Stomach (tissue), 8 donors: ENCODE measurements at regions not wholly inside any gene's neighbourhood (a gene's known extent, or its start where the extent isn't known, plus 50 kb on each side); places are given as distances from the start of the nearest gene placed in this dataset.
A peak's percentile ranks its signal among the peaks of the same experiment; 100 is the strongest.

ENCODE experiments used
- DNase-seq, 2 donors: peaks; one replicate each; pipeline versions ENCODE4 v3.0.0 to v3.0.0-alpha.2; 2013 to 2019
- H3K27ac ChIP-seq, 5 donors: fragments of 200-600 bp in 4 of 5; sonication (generic) in 4 of 5; one replicate each; pipeline ENCODE4 v1.5.1; 2013 to 2019; ENCODE audit warnings: mild to moderate bottlenecking in 1 of 5, moderate library complexity in 1 of 5
- H3K27me3 ChIP-seq, 3 donors: fragments of 200-600 bp; sonication (generic); one replicate each; pipeline ENCODE4 v1.5.1; 2017 to 2019; ENCODE audit warnings: mixed run types in 1 of 3
- H3K36me3 ChIP-seq, 4 donors: fragments of 200-600 bp; sonication (generic); 1 replicate in 3 of 4; 2 replicates in 1 of 4; pipeline ENCODE4 v1.5.1; 2016 to 2019
- H3K4me1 ChIP-seq, 4 donors: fragments of 200-600 bp; sonication (generic); one replicate each; pipeline ENCODE4 v1.5.1; 2016 to 2019
- H3K4me3 ChIP-seq, 4 donors: fragments of 200-600 bp; sonication (generic) in 3 of 4; one replicate each; pipeline ENCODE4 v1.5.1; 2016 to 2019; ENCODE audit warnings: mild to moderate bottlenecking in 1 of 4
- H3K9me3 ChIP-seq, 4 donors: fragments of 200-600 bp; sonication (generic); one replicate each; pipeline ENCODE4 v1.5.1; 2016 to 2019
- CTCF ChIP-seq, 7 experiments: fragments of 450-650 bp in 4 of 7; fragments of 200-600 bp in 3 of 7; sonication (generic) in 3 of 7; IDR thresholded peaks; one replicate each; pipeline ENCODE4 v1.5.1; 2016 to 2019; ENCODE audit warnings: antibody characterized with exemption in 7 of 7, control low read depth in 2 of 7, mild to moderate bottlenecking in 1 of 7
- EP300 ChIP-seq: sonication (generic); formaldehyde crosslinking; IDR thresholded peaks from one replicate; pipeline ENCODE4 v1.6.1; 2017; ENCODE audit warnings: antibody characterized with exemption
- POLR2A ChIP-seq, 4 donors: fragments of 450-650 bp; IDR thresholded peaks; one replicate each; pipeline ENCODE4 v1.6.1; 2016; ENCODE audit warnings: antibody characterized with exemption in 4 of 4, control low read depth in 2 of 4, mild to moderate bottlenecking in 1 of 4, moderate library complexity in 1 of 4
- POLR2AphosphoS5 ChIP-seq, 3 donors: sonication (generic); formaldehyde crosslinking; IDR thresholded peaks; one replicate each; pipeline ENCODE4 v1.6.1; 2016; ENCODE audit warnings: antibody characterized with exemption in 3 of 3
- WGBS, 5 donors: extraction: QIAGEN DNeasy Blood & Tissue Kit in 3 of 5; methylation state at CpG; one replicate each; pipeline versions ENCODE4 v1.1.5 to v1.1.7; 2013 to 2018; 5-methylcytosine and 5-hydroxymethylcytosine counted together
- intact Hi-C: fragments of 100-400 bp; cut with DNase I; formaldehyde crosslinking; loops from one replicate; pipeline ENCODE4 v1.15.1; 2023; ENCODE audit warnings: low total_unique reads
- donor health status: healthy with polysubstance abuse.
- donor health status: Bipolar disorder and iron deficiency.
- donor health status: healthy.

- TF ChIP-seq EP300 (no peak), POLR2AphosphoS5 (IDR thresholded peaks at IDR 0.05) (peak in 2 of 3 donors; percentile 27 to 44)
- no peak overlapping the region for H3K4me3 ChIP-seq
- H3K27ac ChIP-seq = peak overlapping the region in 1 of 5 donors; percentile 34
- intact Hi-C loops = no loop called here
- H3K9me3 ChIP-seq = peaks cover 0 to 11% (median 3%) of the 10 kb centered on the region in 4 donors
- 22 to 48% (median 30%) methylated on average over 4 of the region's 4 CpGs for WGBS, 5 donors
- DNase-seq = peak; percentile 10 to 67
- no peaks in the 10 kb centered on the region for H3K36me3 ChIP-seq
- no peaks in the 10 kb centered on the region for H3K4me1 ChIP-seq
- H3K27me3 ChIP-seq = no peaks in the 10 kb centered on the region
These were observed 1092.1 kb upstream of the PRKX start for GRCh38 chrX:4805502-4805901.

GRCh38 chrX:4800756-4801155, 1087.3 kb upstream of the PRKX start:
- no peak overlapping the region for H3K27ac ChIP-seq
- no peak overlapping the region for H3K4me3 ChIP-seq
- H3K4me1 ChIP-seq = no peaks in the 10 kb centered on the region
- H3K36me3 ChIP-seq = no peaks in the 10 kb centered on the region
- intact Hi-C loops = no loop called here
- TF ChIP-seq EP300 (no peak), POLR2A (IDR thresholded peaks at IDR 0.05) (no peak), CTCF (IDR thresholded peaks at IDR 0.05) (no peak), POLR2AphosphoS5 (IDR thresholded peaks at IDR 0.05) (no peak)
- no peak for DNase-seq
- no peaks in the 10 kb centered on the region for H3K27me3 ChIP-seq
- peaks cover 0 to 13% (median 3%) of the 10 kb centered on the region in 4 donors for H3K9me3 ChIP-seq
- 83 to 93% (median 87%) methylated on average over 4 of the region's 4 CpGs for WGBS, 5 donors

- TF ChIP-seq EP300 (no peak), POLR2A (IDR thresholded peaks at IDR 0.05) (no peak), CTCF (IDR thresholded peaks at IDR 0.05) (no peak), POLR2AphosphoS5 (IDR thresholded peaks at IDR 0.05) (no peak)
These were observed 1074.5 kb upstream of the PRKX start for GRCh38 chrX:4787971-4788370.

GRCh38 chrX:4764888-4765287, 1051.4 kb upstream of the PRKX start:
- Histone ChIP-seq H3K27me3 (no peaks in the 10 kb centered on the region), H3K27ac (no peak overlapping the region), H3K9me3 (no peaks in the 10 kb centered on the region), H3K4me3 (no peak overlapping the region), H3K36me3 (no peaks in the 10 kb centered on the region), H3K4me1 (no peaks in the 10 kb centered on the region)
- WGBS, 5 donors = 75 to 90% (median 88%) methylated on average over 2 of the region's 2 CpGs
- intact Hi-C loops = no loop called here
- DNase-seq = no peak
- no peak for TF ChIP-seq POLR2AphosphoS5 (IDR thresholded peaks at IDR 0.05)
- TF ChIP-seq EP300 = no peak
- TF ChIP-seq POLR2A (IDR thresholded peaks at IDR 0.05) = no peak
- TF ChIP-seq CTCF (IDR thresholded peaks at IDR 0.05) = no peak

More at GRCh38 chrX:4787971-4788370, 1074.5 kb upstream of the PRKX start:
- Histone ChIP-seq H3K36me3 (no peaks in the 10 kb centered on the region), H3K4me3 (no peak overlapping the region), H3K4me1 (no peaks in the 10 kb centered on the region), H3K27me3 (no peaks in the 10 kb centered on the region), H3K27ac (no peak overlapping the region), H3K9me3 (no peaks in the 10 kb centered on the region)
- intact Hi-C loops = no loop called here
- no peak for DNase-seq
- WGBS, 5 donors = 67 to 83% (median 75%) methylated on average over 1 of the region's 1 CpG

- no peaks in the 10 kb centered on the region for H3K9me3 ChIP-seq
- H3K4me3 ChIP-seq = no peak overlapping the region
- no peaks in the 10 kb centered on the region for H3K4me1 ChIP-seq
- H3K27me3 ChIP-seq = no peaks in the 10 kb centered on the region
- intact Hi-C loops = no loop called here
- no peaks in the 10 kb centered on the region for H3K36me3 ChIP-seq
- TF ChIP-seq POLR2A (IDR thresholded peaks at IDR 0.05) = no peak
- no peak for TF ChIP-seq EP300
- TF ChIP-seq CTCF (IDR thresholded peaks at IDR 0.05) = no peak
- 88 to 98% (median 98%) methylated on average over 3 of the region's 3 CpGs for WGBS, 5 donors
- no peak overlapping the region for H3K27ac ChIP-seq
- DNase-seq = no peak
These were observed 1048.7 kb upstream of the PRKX start for GRCh38 chrX:4762196-4762595.
